ENCODE measurements at regions not wholly inside any gene's neighbourhood (a gene's known extent, or its start where the extent isn't known, plus 50 kb on each side); places are given as distances from the start of the nearest gene placed in this dataset.

GRCh38 chr6:118403036-118403435 lies 145.1 kb upstream of the PLN start:
- Histone ChIP-seq H3K4me3 (ENCODE audit: low read length in 2 of 2) (no peak overlapping the region), H3K27me3 (ENCODE audit: control insufficient read depth in 1 of 2, insufficient read depth in 2 of 2, low read length in 1 of 2) (no peaks in the 10 kb centered on the region), H3K9me3 (ENCODE audit: control insufficient read depth, low read length) (no peaks in the 10 kb centered on the region), H3K27ac (ENCODE audit: low read depth in 1 of 2, low read length in 2 of 2) (no peak overlapping the region), H3K36me3 (ENCODE audit: control insufficient read depth in 1 of 2, insufficient read depth in 2 of 2, low read length in 1 of 2) (no peaks in the 10 kb centered on the region), H3K4me1 (ENCODE audit: control insufficient read depth in 1 of 2, insufficient read depth in 2 of 2, low read length in 2 of 2) (peaks cover 2 to 10% of the 10 kb centered on the region in 2 donors)
- DNase-seq (no peak), ATAC-seq (ENCODE audit: low FRiP score) (no peak)
- intact Hi-C loops (cut with DNase I) = no loop called here
- 92 to 99% methylated on average over 3 of the region's 3 CpGs for WGBS, 2 donors

- ATAC-seq (ENCODE audit: low FRiP score) (no peak), DNase-seq (no peak)
- WGBS, 2 donors = 85 to 98% methylated on average over 5 of the region's 5 CpGs
- no peak overlapping the region for H3K27ac ChIP-seq (ENCODE audit: low read depth in 1 of 2, low read length in 2 of 2)
- intact Hi-C loops (cut with DNase I) = no loop called here
- no peaks in the 10 kb centered on the region for H3K36me3 ChIP-seq (ENCODE audit: control insufficient read depth in 1 of 2, insufficient read depth in 2 of 2, low read length in 1 of 2)
- no peaks in the 10 kb centered on the region for H3K9me3 ChIP-seq (ENCODE audit: control insufficient read depth, low read length)
- no peak overlapping the region for H3K4me3 ChIP-seq (ENCODE audit: low read length in 2 of 2)
- H3K27me3 ChIP-seq (ENCODE audit: control insufficient read depth in 1 of 2, insufficient read depth in 2 of 2, low read length in 1 of 2) = no peaks in the 10 kb centered on the region
- H3K4me1 ChIP-seq (ENCODE audit: control insufficient read depth in 1 of 2, insufficient read depth in 2 of 2, low read length in 2 of 2) = peaks cover 0 to 2% of the 10 kb centered on the region in 2 donors
Measured at GRCh38 chr6:118408863-118409262, 139.2 kb upstream of the PLN start.

DNA sequence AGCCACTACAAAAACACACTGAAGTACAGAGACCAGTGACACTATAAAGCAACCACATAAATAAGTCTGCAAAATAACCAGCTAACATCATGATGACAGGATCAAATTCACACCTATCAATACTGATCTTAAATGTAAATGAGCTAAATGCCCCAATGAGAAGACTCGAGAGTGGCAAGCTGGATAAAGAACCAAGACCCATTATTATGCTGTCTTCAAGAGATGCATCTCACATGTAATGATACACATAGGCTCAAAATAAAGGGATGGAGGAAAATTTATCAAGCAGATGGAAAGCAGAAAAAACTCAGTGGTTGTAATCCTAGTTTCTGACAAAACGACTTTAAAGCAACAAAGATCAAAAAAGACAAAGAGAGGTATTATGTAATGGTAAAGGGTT lies 138.1 kb upstream of the PLN start:
- intact Hi-C loops (cut with DNase I) = no loop called here
- Histone ChIP-seq H3K4me1 (ENCODE audit: control insufficient read depth in 1 of 2, insufficient read depth in 2 of 2, low read length in 2 of 2) (no peaks in the 10 kb centered on the region), H3K36me3 (ENCODE audit: control insufficient read depth in 1 of 2, insufficient read depth in 2 of 2, low read length in 1 of 2) (no peaks in the 10 kb centered on the region), H3K4me3 (ENCODE audit: low read length in 2 of 2) (no peak overlapping the region), H3K27me3 (ENCODE audit: control insufficient read depth in 1 of 2, insufficient read depth in 2 of 2, low read length in 1 of 2) (no peaks in the 10 kb centered on the region), H3K27ac (ENCODE audit: low read depth in 1 of 2, low read length in 2 of 2) (no peak overlapping the region), H3K9me3 (ENCODE audit: control insufficient read depth, low read length) (no peaks in the 10 kb centered on the region)
- ATAC-seq (ENCODE audit: low FRiP score) (no peak), DNase-seq (no peak)
- 85 to 92% methylated on average over 2 of the region's 2 CpGs for WGBS, 2 donors
